Osteoblast (primary cell): ENCODE measurements at regions not wholly inside any gene's neighbourhood (a gene's known extent, or its start where the extent isn't known, plus 50 kb on each side); places are given as distances from the start of the nearest gene placed in this dataset.

Experiments
- DNase-seq: peaks from one replicate; pipeline ENCODE4 v3.0.0; 2011; ENCODE audit warnings: low spot score, mixed read lengths; ENCODE audit not compliant: insufficient read length; ENCODE audit errors: missing footprints
- H2AFZ ChIP-seq: 2 replicates; pipeline ENCODE4 v1.6.0; 2011; ENCODE audit warnings: mild to moderate bottlenecking, low read length
- H3K27ac ChIP-seq: 2 replicates; pipeline ENCODE4 v1.5.1; 2011; ENCODE audit warnings: mild to moderate bottlenecking, low read depth, low read length, moderate library complexity
- H3K27me3 ChIP-seq: 2 replicates; pipeline ENCODE4 v1.6.0; 2012; ENCODE audit warnings: mild to moderate bottlenecking, control low read depth, inconsistent platforms, low read length, moderate library complexity; ENCODE audit not compliant: insufficient read depth
- H3K36me3 ChIP-seq: 2 replicates; pipeline ENCODE4 v1.5.1; 2011; ENCODE audit warnings: mild to moderate bottlenecking, low read length, control low read depth, moderate library complexity; ENCODE audit not compliant: insufficient read depth
- H3K4me1 ChIP-seq: 2 replicates; pipeline ENCODE4 v1.5.1; 2011; ENCODE audit warnings: mild to moderate bottlenecking, low read length, control low read depth, moderate library complexity; ENCODE audit not compliant: insufficient read depth
- H3K4me2 ChIP-seq: 2 replicates; pipeline ENCODE4 v1.6.0; 2011; ENCODE audit warnings: mild to moderate bottlenecking, low read length; ENCODE audit not compliant: insufficient read depth
- H3K4me3 ChIP-seq: fragments of 200-600 bp; sonication (generic); 3 replicates; pipeline ENCODE4 v1.5.1; 2012; ENCODE audit warnings: mild to moderate bottlenecking, low read length, inconsistent platforms; ENCODE audit not compliant: insufficient read depth
- H3K79me2 ChIP-seq: 2 replicates; pipeline ENCODE4 v1.6.0; 2012; ENCODE audit warnings: mild to moderate bottlenecking, low read length, control low read depth, inconsistent platforms; ENCODE audit not compliant: insufficient read depth
- H3K9me3 ChIP-seq: 2 replicates; pipeline ENCODE4 v1.5.1; 2011; ENCODE audit warnings: low read depth, low read length, control low read depth
- H4K20me1 ChIP-seq: 2 replicates; pipeline ENCODE4 v1.6.0; 2012; ENCODE audit warnings: mild to moderate bottlenecking, low read length, control low read depth; ENCODE audit not compliant: insufficient read depth
- CTCF ChIP-seq: IDR thresholded peaks from 2 replicates; pipeline ENCODE4 v1.5.1; 2011; ENCODE audit warnings: mild to moderate bottlenecking, low read depth, low read length, moderate library complexity; ENCODE audit errors: extremely low read depth

- no peak overlapping the region for H3K27ac ChIP-seq
- H3K4me1 ChIP-seq, result no peaks in the 10 kb centered on the region
- H3K9me3 ChIP-seq, result peaks cover 2% of the 10 kb centered on the region
- TF ChIP-seq CTCF, result no peak
- H3K4me3 ChIP-seq, result no peak overlapping the region
- H3K27me3 ChIP-seq, result no peaks in the 10 kb centered on the region
- H4K20me1 ChIP-seq, result no peaks in the 10 kb centered on the region
- no peak for DNase-seq
- no peaks in the 10 kb centered on the region for H3K36me3 ChIP-seq
- no peak overlapping the region for H2AFZ ChIP-seq
- no peaks in the 10 kb centered on the region for H3K79me2 ChIP-seq
- no peak overlapping the region for H3K4me2 ChIP-seq
Observed at GRCh38 chr20:60785301-60785700, 466.8 kb upstream of the CDH4 start.

GRCh38 chr20:60785785-60786184 lies 466.3 kb upstream of the CDH4 start:
- no peaks in the 10 kb centered on the region for H3K79me2 ChIP-seq
- H3K4me1 ChIP-seq, result no peaks in the 10 kb centered on the region
- H4K20me1 ChIP-seq, result no peaks in the 10 kb centered on the region
- H2AFZ ChIP-seq, result no peak overlapping the region
- TF ChIP-seq CTCF, result no peak
- DNase-seq, result peak; percentile 41
- no peaks in the 10 kb centered on the region for H3K27me3 ChIP-seq
- H3K4me3 ChIP-seq, result no peak overlapping the region
- no peak overlapping the region for H3K27ac ChIP-seq
- peaks cover 2% of the 10 kb centered on the region for H3K9me3 ChIP-seq
- no peak overlapping the region for H3K4me2 ChIP-seq
- H3K36me3 ChIP-seq, result no peaks in the 10 kb centered on the region

DNA sequence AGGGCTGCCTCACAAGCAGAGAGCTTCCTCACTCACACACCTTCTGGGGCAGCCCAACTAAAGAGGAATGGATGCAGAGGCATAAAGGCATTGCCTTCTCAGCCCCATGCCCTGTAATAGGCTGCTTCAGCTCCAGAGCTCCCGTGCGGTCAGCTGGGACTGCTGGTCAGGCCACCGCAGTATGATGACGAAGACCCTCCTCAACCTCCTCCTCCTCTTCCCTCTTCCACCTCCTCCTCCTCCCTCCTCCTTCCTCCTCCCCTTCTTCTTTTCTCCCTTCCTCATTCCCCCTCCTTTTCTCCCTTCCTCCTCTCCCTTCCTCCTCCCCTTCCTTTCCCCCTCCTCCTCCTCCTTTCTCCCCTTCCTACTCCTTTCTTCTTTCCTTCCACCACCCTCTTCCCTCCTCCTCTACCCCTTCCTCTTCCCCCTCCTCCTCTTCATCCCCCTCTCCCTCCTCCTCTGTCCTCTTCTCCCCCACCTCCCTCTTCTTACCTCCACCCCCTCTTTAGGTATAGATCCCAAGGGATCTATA lies 465.3 kb upstream of the CDH4 start:
- no peak for TF ChIP-seq CTCF

GRCh38 chr20:60787276-60787675 lies 464.8 kb upstream of the CDH4 start:
- no peaks in the 10 kb centered on the region for H3K27me3 ChIP-seq

More for the DNA sequence above, 465.3 kb upstream of the CDH4 start:
- H3K9me3 ChIP-seq, result peaks cover 2% of the 10 kb centered on the region
- DNase-seq, result no peak
- H4K20me1 ChIP-seq, result no peaks in the 10 kb centered on the region
- no peak overlapping the region for H3K4me2 ChIP-seq
- no peak overlapping the region for H2AFZ ChIP-seq
- H3K79me2 ChIP-seq, result no peaks in the 10 kb centered on the region
- no peaks in the 10 kb centered on the region for H3K27me3 ChIP-seq
- H3K4me1 ChIP-seq, result no peaks in the 10 kb centered on the region
- no peak overlapping the region for H3K4me3 ChIP-seq
- H3K36me3 ChIP-seq, result no peaks in the 10 kb centered on the region
- no peak overlapping the region for H3K27ac ChIP-seq

More at GRCh38 chr20:60787276-60787675, 464.8 kb upstream of the CDH4 start:
- no peak for TF ChIP-seq CTCF
- peaks cover 2% of the 10 kb centered on the region for H3K9me3 ChIP-seq
- H4K20me1 ChIP-seq, result no peaks in the 10 kb centered on the region
- H3K36me3 ChIP-seq, result no peaks in the 10 kb centered on the region
- no peak overlapping the region for H2AFZ ChIP-seq
- H3K4me1 ChIP-seq, result no peaks in the 10 kb centered on the region
- no peak overlapping the region for H3K27ac ChIP-seq
- no peak for DNase-seq
- no peak overlapping the region for H3K4me3 ChIP-seq
- H3K4me2 ChIP-seq, result no peak overlapping the region
- no peaks in the 10 kb centered on the region for H3K79me2 ChIP-seq
